Duodenal mucosa (tissue), 2 donors: ENCODE measurements at regions not wholly inside any gene's neighbourhood (a gene's known extent, or its start where the extent isn't known, plus 50 kb on each side); places are given as distances from the start of the nearest gene placed in this dataset.

Experiments
- H3K27ac ChIP-seq: one replicate; pipeline ENCODE4 v1.7.0; 2013; ENCODE audit warnings: low read depth, low read length
- H3K27me3 ChIP-seq, 2 donors: one replicate each; pipeline ENCODE4 v1.7.0; 2013; ENCODE audit warnings: low read length in 2 of 2, control low read depth in 1 of 2; ENCODE audit not compliant: insufficient read depth in 2 of 2, control insufficient read depth in 1 of 2
- H3K36me3 ChIP-seq, 2 donors: one replicate each; pipeline ENCODE4 v1.7.0; 2013; ENCODE audit warnings: low read length in 2 of 2, control low read depth in 1 of 2; ENCODE audit not compliant: insufficient read depth in 2 of 2, control insufficient read depth in 1 of 2
- H3K4me1 ChIP-seq, 2 donors: one replicate each; pipeline ENCODE4 v1.7.0; 2013; ENCODE audit warnings: low read length in 2 of 2, control low read depth in 1 of 2; ENCODE audit not compliant: insufficient read depth in 2 of 2, control insufficient read depth in 1 of 2
- H3K4me3 ChIP-seq, 2 donors: one replicate each; pipeline ENCODE4 v1.7.0; 2013; ENCODE audit warnings: low read length in 2 of 2, low read depth in 1 of 2
- H3K9ac ChIP-seq, 2 donors: one replicate each; pipeline ENCODE4 v1.7.0; 2013; ENCODE audit warnings: low read length in 2 of 2, low read depth in 1 of 2
- H3K9me3 ChIP-seq, 2 donors: one replicate each; pipeline ENCODE4 v1.7.0; 2013; ENCODE audit warnings: low read length in 2 of 2, control low read depth in 1 of 2; ENCODE audit not compliant: control insufficient read depth in 1 of 2

DNA sequence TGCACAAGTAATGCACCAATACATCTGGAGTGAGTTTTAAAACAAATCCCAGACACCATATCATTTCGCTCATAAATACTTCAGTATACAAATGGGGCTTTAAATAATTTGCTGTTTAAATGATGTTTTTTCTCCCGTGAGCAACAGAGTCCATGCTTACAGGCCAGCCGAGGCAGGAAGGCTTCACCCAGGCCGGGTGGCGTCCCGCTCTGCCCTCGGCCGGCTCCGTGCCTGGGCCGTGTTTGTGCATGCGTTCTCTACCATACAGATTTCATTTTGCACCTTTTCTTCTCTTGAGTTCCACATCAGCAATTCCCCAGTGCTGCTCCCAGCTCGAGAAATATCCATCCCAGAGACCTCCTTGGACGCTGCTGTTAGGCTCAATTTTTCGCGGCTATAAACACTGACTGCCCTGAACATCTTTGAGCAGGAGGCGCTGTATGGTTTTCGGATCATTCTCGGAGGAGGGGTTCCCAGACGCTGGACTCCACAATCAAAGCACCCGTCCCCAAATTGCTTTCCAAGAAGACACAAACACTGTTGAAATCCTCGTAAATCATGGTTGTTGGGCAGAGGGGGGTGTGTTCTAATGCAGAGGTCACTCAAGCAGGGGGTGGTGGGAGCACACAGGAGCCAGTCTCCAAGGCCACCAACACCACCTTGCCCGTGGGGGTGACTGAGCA lies 91.6 kb downstream of the MICALL2 start:
- H3K27me3 ChIP-seq = peaks cover 27 to 46% of the 10 kb centered on the region in 2 donors
- H3K9ac ChIP-seq = no peak overlapping the region
- peaks cover 4 to 6% of the 10 kb centered on the region in 2 donors for H3K9me3 ChIP-seq
- H3K4me1 ChIP-seq = no peaks in the 10 kb centered on the region
- H3K4me3 ChIP-seq = no peak overlapping the region
- no peak overlapping the region for H3K27ac ChIP-seq
- no peaks in the 10 kb centered on the region for H3K36me3 ChIP-seq

DNA sequence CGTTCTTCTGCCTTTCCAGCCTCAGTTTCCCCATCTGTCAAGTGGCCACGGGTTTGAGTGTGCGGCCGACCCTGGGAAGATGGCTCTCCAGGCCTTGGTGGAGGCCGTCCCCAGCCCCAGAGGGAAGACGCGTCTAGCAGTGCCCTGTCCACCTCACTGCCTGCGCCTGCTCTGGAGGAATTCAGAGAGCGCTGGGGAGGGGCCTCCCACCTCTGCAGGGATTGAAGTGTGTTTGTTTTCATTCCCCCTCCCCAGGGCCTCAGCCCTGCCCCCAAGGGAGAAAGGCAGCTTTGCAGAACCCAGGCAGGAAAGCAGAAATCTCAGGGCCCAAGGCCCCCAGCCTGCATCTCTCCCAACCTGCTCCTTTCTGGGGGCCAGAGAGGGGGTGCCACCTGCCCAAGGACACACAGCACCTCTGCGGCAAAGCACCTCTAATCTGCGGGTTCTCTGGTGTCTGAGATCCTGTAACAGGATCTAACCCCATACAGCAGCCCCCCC lies 91.0 kb downstream of the MICALL2 start:
- no peaks in the 10 kb centered on the region for H3K4me1 ChIP-seq
- H3K27ac ChIP-seq = no peak overlapping the region
- H3K27me3 ChIP-seq = peaks cover 30 to 46% of the 10 kb centered on the region in 2 donors
- no peak overlapping the region for H3K4me3 ChIP-seq
- H3K9ac ChIP-seq = no peak overlapping the region
- H3K9me3 ChIP-seq = peaks cover 4 to 6% of the 10 kb centered on the region in 2 donors
- H3K36me3 ChIP-seq = no peaks in the 10 kb centered on the region

GRCh38 chr7:1368682-1369571 lies 90.3 kb downstream of the MICALL2 start:
- H3K27ac ChIP-seq = no peak overlapping the region
- H3K4me1 ChIP-seq = no peaks in the 10 kb centered on the region
- H3K9ac ChIP-seq = no peak overlapping the region
- no peaks in the 10 kb centered on the region for H3K36me3 ChIP-seq
- peaks cover 34 to 46% of the 10 kb centered on the region in 2 donors for H3K27me3 ChIP-seq
- H3K4me3 ChIP-seq = no peak overlapping the region
- peaks cover 4 to 6% of the 10 kb centered on the region in 2 donors for H3K9me3 ChIP-seq

- no peak overlapping the region for H3K27ac ChIP-seq
- peaks cover 4 to 6% of the 10 kb centered on the region in 2 donors for H3K9me3 ChIP-seq
- no peaks in the 10 kb centered on the region for H3K4me1 ChIP-seq
- H3K4me3 ChIP-seq = no peak overlapping the region
- H3K9ac ChIP-seq = no peak overlapping the region
- peaks cover 34 to 46% of the 10 kb centered on the region in 2 donors for H3K27me3 ChIP-seq
- no peaks in the 10 kb centered on the region for H3K36me3 ChIP-seq
Measured at GRCh38 chr7:1369916-1370657, 89.2 kb downstream of the MICALL2 start.

DNA sequence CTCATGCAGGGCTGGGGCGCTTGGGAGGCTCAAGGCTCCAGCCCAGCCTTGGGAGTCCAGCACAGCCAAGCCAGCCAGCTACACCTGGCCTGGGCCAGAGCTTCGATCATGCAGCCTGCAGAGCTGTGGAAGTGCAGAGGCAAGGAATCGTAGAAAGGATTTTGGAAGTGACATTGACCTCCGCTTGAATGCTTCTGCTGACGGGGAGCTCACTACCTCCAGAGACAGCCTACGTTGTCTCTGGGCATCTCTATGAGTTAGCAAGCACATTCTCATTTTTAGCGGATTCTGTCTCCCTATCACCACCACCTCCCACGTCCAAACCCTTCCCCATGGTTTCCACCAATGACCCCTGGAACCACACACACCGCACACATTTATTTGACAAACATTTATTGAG lies 88.5 kb downstream of the MICALL2 start:
- H3K36me3 ChIP-seq = no peaks in the 10 kb centered on the region
- peaks cover 34 to 46% of the 10 kb centered on the region in 2 donors for H3K27me3 ChIP-seq
- H3K27ac ChIP-seq = no peak overlapping the region

GRCh38 chr7:1372063-1372462 lies 87.2 kb downstream of the MICALL2 start:
- Histone ChIP-seq H3K27ac (no peak overlapping the region), H3K36me3 (no peaks in the 10 kb centered on the region), H3K9me3 (no peaks in the 10 kb centered on the region), H3K27me3 (peaks cover 32 to 35% of the 10 kb centered on the region in 2 donors), H3K9ac (no peak overlapping the region), H3K4me3 (no peak overlapping the region), H3K4me1 (no peaks in the 10 kb centered on the region)

More for the DNA sequence above, 88.5 kb downstream of the MICALL2 start:
- no peak overlapping the region for H3K9ac ChIP-seq
- no peak overlapping the region for H3K4me3 ChIP-seq
- H3K9me3 ChIP-seq = peaks cover 4% of the 10 kb centered on the region in 2 donors
- no peaks in the 10 kb centered on the region for H3K4me1 ChIP-seq

GRCh38 chr7:1372671-1373379 lies 86.4 kb downstream of the MICALL2 start:
- Histone ChIP-seq H3K27me3 (peaks cover 27 to 37% of the 10 kb centered on the region in 2 donors), H3K4me3 (no peak overlapping the region), H3K36me3 (no peaks in the 10 kb centered on the region)

GRCh38 chr7:1377111-1377909 lies 82.0 kb downstream of the MICALL2 start:
- Histone ChIP-seq H3K4me3 (no peak overlapping the region), H3K9ac (no peak overlapping the region), H3K27me3 (peaks cover 0 to 14% of the 10 kb centered on the region in 2 donors), H3K36me3 (no peaks in the 10 kb centered on the region), H3K27ac (no peak overlapping the region), H3K9me3 (no peaks in the 10 kb centered on the region), H3K4me1 (no peaks in the 10 kb centered on the region)

More at GRCh38 chr7:1372671-1373379, 86.4 kb downstream of the MICALL2 start:
- Histone ChIP-seq H3K4me1 (no peaks in the 10 kb centered on the region), H3K9me3 (no peaks in the 10 kb centered on the region), H3K9ac (no peak overlapping the region), H3K27ac (no peak overlapping the region)
